Liver (tissue), 8 donors: ENCODE measurements at regions not wholly inside any gene's neighbourhood (a gene's known extent, or its start where the extent isn't known, plus 50 kb on each side); places are given as distances from the start of the nearest gene placed in this dataset.

Experiments used
- DNase-seq: peaks from one replicate; pipeline ENCODE4 v3.0.0-alpha.2; 2017; ENCODE audit warnings: low spot score
- H3K27ac ChIP-seq, 2 donors: one replicate each; pipeline ENCODE4 v1.7.0; 2013; ENCODE audit warnings: inconsistent platforms in 2 of 2, low read length in 2 of 2, control low read depth in 1 of 2, low read depth in 1 of 2, mild to moderate bottlenecking in 1 of 2
- H3K27me3 ChIP-seq, 4 donors: one replicate each; pipeline versions ENCODE4 v1.6.1 to v1.7.0; 2013; ENCODE audit warnings: low read length in 3 of 4, inconsistent platforms in 1 of 4, mild to moderate bottlenecking in 1 of 4, moderate library complexity in 1 of 4; ENCODE audit not compliant: control insufficient read depth in 4 of 4, insufficient read depth in 4 of 4
- H3K36me3 ChIP-seq, 4 donors: one replicate each; pipeline versions ENCODE4 v1.6.1 to v1.7.0; 2013; ENCODE audit warnings: low read length in 3 of 4, mild to moderate bottlenecking in 3 of 4, low read depth in 1 of 4, moderate library complexity in 1 of 4; ENCODE audit not compliant: control insufficient read depth in 4 of 4, insufficient read depth in 3 of 4
- H3K4me1 ChIP-seq, 4 donors: one replicate each; pipeline versions ENCODE4 v1.6.1 to v1.7.0; 2013; ENCODE audit warnings: low read length in 3 of 4, mild to moderate bottlenecking in 3 of 4, moderate library complexity in 1 of 4; ENCODE audit not compliant: control insufficient read depth in 4 of 4, insufficient read depth in 4 of 4
- H3K4me3 ChIP-seq, 3 donors: one replicate each; pipeline versions ENCODE4 v1.6.1 to v1.7.0; 2013; ENCODE audit warnings: low read length in 3 of 3, control low read depth in 1 of 3, low read depth in 1 of 3, mild to moderate bottlenecking in 1 of 3
- H3K9ac ChIP-seq, 2 donors: one replicate each; pipeline ENCODE4 v1.7.0; 2013; ENCODE audit warnings: low read length in 2 of 2, mild to moderate bottlenecking in 2 of 2, moderate library complexity in 2 of 2, control low read depth in 1 of 2, low read depth in 1 of 2
- H3K9me3 ChIP-seq, 4 donors: one replicate each; pipeline versions ENCODE4 v1.6.1 to v1.7.0; 2013; ENCODE audit warnings: low read length in 3 of 4; ENCODE audit not compliant: control insufficient read depth in 4 of 4
- CTCF ChIP-seq: fragments of 150-350 bp; IDR thresholded peaks from 2 replicates; pipeline ENCODE4 v1.5.1; 2017; ENCODE audit warnings: improper control_type of control experiment, low read depth, low read length; ENCODE audit not compliant: missing input control
- EGR1 ChIP-seq, 2 donors: IDR thresholded peaks; 2 replicates each; pipeline ENCODE4 v1.6.1; 2016 to 2018; ENCODE audit warnings: antibody characterized with exemption in 2 of 2, low read depth in 2 of 2
- FOXA1 ChIP-seq: IDR thresholded peaks from 2 replicates; pipeline ENCODE4 v1.6.1; 2016; ENCODE audit warnings: antibody characterized with exemption
- GABPA ChIP-seq, 2 donors: IDR thresholded peaks in 1 of 2; conservative IDR thresholded peaks in 1 of 2; 2 replicates each; pipeline ENCODE4 v1.6.1; 2016; ENCODE audit warnings: antibody characterized with exemption in 2 of 2, mild to moderate bottlenecking in 1 of 2, moderate library complexity in 1 of 2
- HNF4A ChIP-seq, 2 donors: conservative IDR thresholded peaks; 2 replicates each; pipeline ENCODE4 v1.6.1; 2016; ENCODE audit warnings: antibody characterized with exemption in 2 of 2, mild to moderate bottlenecking in 2 of 2
- RXRA ChIP-seq, 2 donors: IDR thresholded peaks; 2 replicates each; pipeline ENCODE4 v1.6.1; 2017 to 2018; ENCODE audit warnings: antibody characterized with exemption in 2 of 2, mild to moderate bottlenecking in 1 of 2
- SP1 ChIP-seq: IDR thresholded peaks from 2 replicates; pipeline ENCODE4 v1.6.1; 2018; ENCODE audit warnings: antibody characterized with exemption, mild to moderate bottlenecking
- TAF1 ChIP-seq: conservative IDR thresholded peaks from 2 replicates; pipeline ENCODE4 v1.6.1; 2016; ENCODE audit warnings: antibody characterized with exemption, mild to moderate bottlenecking
- YY1 ChIP-seq: IDR thresholded peaks from 2 replicates; pipeline ENCODE4 v1.6.1; 2016; ENCODE audit warnings: antibody characterized with exemption, mild to moderate bottlenecking
- WGBS: extraction: QIAGEN DNeasy Blood & Tissue Kit; methylation state at CpG from one replicate; pipeline ENCODE4 v1.1.7; 2013; 5-methylcytosine and 5-hydroxymethylcytosine counted together
- TF ChIP-seq, protein P1 (sequence below): IDR thresholded peaks from 2 replicates; pipeline ENCODE4 v1.6.1; 2016; ENCODE audit warnings: antibody characterized with exemption, mild to moderate bottlenecking
- donor health status: healthy.
- donor health status: healthy.
- donor health status: healthy.
- donor health status: healthy.
- donor health status: healthy.

DNA sequence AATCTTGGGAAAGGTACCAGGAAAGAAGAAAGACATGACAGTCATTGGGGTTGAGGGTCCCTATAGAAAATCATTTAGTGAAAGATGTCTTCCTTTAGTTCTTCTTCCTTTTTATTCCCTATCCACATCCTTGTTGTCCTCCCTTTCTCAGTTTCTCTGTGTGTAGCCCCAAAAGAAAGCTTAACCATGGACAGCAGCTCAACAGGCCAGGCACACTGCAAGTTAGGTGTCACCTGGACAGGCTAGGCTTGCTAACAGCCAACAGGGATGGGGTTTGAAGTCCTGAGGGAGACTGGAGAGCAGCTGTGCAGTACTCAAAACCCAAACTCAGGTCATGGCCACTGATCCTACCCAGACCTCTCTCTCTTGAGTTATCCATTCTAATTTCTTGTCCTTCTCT, 543.1 kb downstream of the TUSC7 start:
- TF ChIP-seq CTCF: no peak
- TF ChIP-seq, protein P1, sequence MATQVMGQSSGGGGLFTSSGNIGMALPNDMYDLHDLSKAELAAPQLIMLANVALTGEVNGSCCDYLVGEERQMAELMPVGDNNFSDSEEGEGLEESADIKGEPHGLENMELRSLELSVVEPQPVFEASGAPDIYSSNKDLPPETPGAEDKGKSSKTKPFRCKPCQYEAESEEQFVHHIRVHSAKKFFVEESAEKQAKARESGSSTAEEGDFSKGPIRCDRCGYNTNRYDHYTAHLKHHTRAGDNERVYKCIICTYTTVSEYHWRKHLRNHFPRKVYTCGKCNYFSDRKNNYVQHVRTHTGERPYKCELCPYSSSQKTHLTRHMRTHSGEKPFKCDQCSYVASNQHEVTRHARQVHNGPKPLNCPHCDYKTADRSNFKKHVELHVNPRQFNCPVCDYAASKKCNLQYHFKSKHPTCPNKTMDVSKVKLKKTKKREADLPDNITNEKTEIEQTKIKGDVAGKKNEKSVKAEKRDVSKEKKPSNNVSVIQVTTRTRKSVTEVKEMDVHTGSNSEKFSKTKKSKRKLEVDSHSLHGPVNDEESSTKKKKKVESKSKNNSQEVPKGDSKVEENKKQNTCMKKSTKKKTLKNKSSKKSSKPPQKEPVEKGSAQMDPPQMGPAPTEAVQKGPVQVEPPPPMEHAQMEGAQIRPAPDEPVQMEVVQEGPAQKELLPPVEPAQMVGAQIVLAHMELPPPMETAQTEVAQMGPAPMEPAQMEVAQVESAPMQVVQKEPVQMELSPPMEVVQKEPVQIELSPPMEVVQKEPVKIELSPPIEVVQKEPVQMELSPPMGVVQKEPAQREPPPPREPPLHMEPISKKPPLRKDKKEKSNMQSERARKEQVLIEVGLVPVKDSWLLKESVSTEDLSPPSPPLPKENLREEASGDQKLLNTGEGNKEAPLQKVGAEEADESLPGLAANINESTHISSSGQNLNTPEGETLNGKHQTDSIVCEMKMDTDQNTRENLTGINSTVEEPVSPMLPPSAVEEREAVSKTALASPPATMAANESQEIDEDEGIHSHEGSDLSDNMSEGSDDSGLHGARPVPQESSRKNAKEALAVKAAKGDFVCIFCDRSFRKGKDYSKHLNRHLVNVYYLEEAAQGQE: peak; percentile 95
- Histone ChIP-seq H3K4me3 (no peak overlapping the region), H3K27ac (no peak overlapping the region), H3K9ac (no peak overlapping the region), H3K9me3 (no peaks in the 10 kb centered on the region), H3K27me3 (no peaks in the 10 kb centered on the region), H3K36me3 (no peaks in the 10 kb centered on the region), H3K4me1 (peaks cover 2 to 10% (median 7%) of the 10 kb centered on the region in 4 donors)
- no peak for DNase-seq

DNA sequence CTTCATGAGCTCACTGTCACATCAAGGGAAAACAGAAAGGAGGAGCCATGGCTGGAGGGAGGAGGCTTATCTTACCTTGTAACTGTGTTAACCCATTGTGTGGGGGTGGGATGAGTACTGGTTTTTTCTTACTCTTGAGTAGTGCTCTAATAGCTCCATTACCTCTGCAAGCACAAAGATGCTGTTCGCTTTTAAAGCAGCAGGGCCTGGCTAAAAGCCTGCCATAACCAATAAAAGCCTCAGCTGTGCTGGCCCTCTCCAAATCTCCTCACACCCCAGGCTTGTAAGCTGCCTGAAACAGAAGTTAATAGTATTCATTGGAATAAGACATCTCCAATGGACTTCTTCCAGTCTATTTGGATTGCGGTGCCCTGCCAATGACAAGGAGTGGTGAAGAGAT, 544.1 kb downstream of the TUSC7 start:
- no peak for DNase-seq
- TF ChIP-seq HNF4A (conservative IDR thresholded peaks at IDR 0.05): no peak
- TF ChIP-seq TAF1: no peak
- TF ChIP-seq FOXA1: no peak

GRCh38 chr3:117254985-117255384, 545.4 kb downstream of the TUSC7 start:
- Histone ChIP-seq H3K27me3 (no peaks in the 10 kb centered on the region), H3K4me1 (peaks cover 2 to 10% (median 7%) of the 10 kb centered on the region in 4 donors), H3K9ac (no peak overlapping the region), H3K27ac (no peak overlapping the region), H3K4me3 (no peak overlapping the region), H3K36me3 (no peaks in the 10 kb centered on the region), H3K9me3 (no peaks in the 10 kb centered on the region)
- TF ChIP-seq EGR1 (IDR thresholded peaks at IDR 0.05; ENCODE audit: low read depth in 2 of 2): no peak
- 86% methylated on average over 3 of the region's 3 CpGs for WGBS
- no peak for DNase-seq

More for the DNA sequence above, 544.1 kb downstream of the TUSC7 start:
- Histone ChIP-seq H3K36me3 (no peaks in the 10 kb centered on the region), H3K27ac (no peak overlapping the region), H3K4me3 (no peak overlapping the region), H3K27me3 (no peaks in the 10 kb centered on the region), H3K4me1 (peaks cover 2 to 10% (median 7%) of the 10 kb centered on the region in 4 donors), H3K9me3 (no peaks in the 10 kb centered on the region), H3K9ac (no peak overlapping the region)
- 98% methylated on average over 2 of the region's 2 CpGs for WGBS

GRCh38 chr3:117255736-117256135, 546.2 kb downstream of the TUSC7 start:
- no peak for DNase-seq
- Histone ChIP-seq H3K27ac (no peak overlapping the region), H3K4me1 (peaks cover 2 to 10% (median 7%) of the 10 kb centered on the region in 4 donors), H3K9ac (no peak overlapping the region), H3K27me3 (no peaks in the 10 kb centered on the region), H3K4me3 (no peak overlapping the region), H3K36me3 (no peaks in the 10 kb centered on the region), H3K9me3 (no peaks in the 10 kb centered on the region)
- peak; percentile 53 for TF ChIP-seq SP1
- TF ChIP-seq GABPA (IDR thresholded peaks at IDR 0.05 in 1 of 2, conservative IDR thresholded peaks at IDR 0.05 in 1 of 2): no peak
- TF ChIP-seq FOXA1: no peak
- no peak for TF ChIP-seq HNF4A (conservative IDR thresholded peaks at IDR 0.05)
- peak in 1 of 2 donors; percentile 15 for TF ChIP-seq RXRA (IDR thresholded peaks at IDR 0.05)
- TF ChIP-seq YY1: peak; percentile 31
- no peak for TF ChIP-seq CTCF
- 92% methylated on average over 1 of the region's 1 CpG for WGBS
